GM19463 (cell line): ENCODE measurements at regions not wholly inside any gene's neighbourhood (a gene's known extent, or its start where the extent isn't known, plus 50 kb on each side); places are given as distances from the start of the nearest gene placed in this dataset.
"Not testable (repeated sequence)": the region's sequence is repeated elsewhere in the genome, so short reads cannot be mapped to it uniquely, and the experiment has no call there.

ENCODE experiments used
- ATAC-seq: cut with Tn5 transposase; IDR thresholded peaks from one replicate; pipeline ENCODE4 v1.9.1; 2021; ENCODE audit warnings: mild to moderate bottlenecking, moderate library complexity; ENCODE audit not compliant: unreplicated experiment

DNA sequence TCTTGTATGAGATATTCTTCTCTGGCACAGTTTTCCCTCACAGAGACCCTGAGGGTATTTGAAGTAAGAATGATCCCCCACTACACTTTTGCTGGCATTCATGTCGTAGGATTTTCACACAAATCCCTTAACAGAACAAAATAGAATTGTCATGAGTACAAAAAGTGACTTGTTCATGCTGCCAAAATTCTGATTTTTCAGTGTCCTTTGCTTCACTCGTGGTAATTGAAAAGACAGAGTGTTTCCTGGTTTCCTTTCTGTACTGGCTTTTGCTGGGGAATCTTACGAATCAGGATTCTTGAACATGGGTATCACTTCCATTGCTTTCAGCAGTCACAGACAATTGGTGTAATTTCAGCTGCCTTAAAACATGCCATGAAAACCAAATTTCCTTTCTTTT lies 756.3 kb downstream of the REEP3 start:
- no peak for ATAC-seq

DNA sequence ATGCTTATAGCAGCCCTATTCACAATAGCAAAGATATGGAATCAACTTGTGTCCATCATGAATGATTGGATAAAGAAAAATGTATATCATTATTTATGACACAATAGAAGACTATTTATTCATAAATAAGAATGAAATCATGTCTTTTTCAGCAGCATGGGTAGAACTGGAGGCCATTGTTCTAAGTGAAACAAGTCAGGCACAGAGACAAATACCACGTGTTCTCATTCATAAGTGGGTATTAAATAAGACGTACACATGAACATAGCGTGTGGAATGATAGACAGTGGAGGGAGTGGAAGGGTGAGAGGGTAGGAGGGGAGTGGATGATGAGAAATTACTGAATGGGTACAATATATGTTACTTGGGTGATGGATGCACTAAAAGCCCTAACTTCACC lies 762.4 kb downstream of the REEP3 start:
- ATAC-seq: no peak

GRCh38 chr10:64286533-64286932 lies 765.3 kb downstream of the REEP3 start:
- no peak for ATAC-seq

DNA sequence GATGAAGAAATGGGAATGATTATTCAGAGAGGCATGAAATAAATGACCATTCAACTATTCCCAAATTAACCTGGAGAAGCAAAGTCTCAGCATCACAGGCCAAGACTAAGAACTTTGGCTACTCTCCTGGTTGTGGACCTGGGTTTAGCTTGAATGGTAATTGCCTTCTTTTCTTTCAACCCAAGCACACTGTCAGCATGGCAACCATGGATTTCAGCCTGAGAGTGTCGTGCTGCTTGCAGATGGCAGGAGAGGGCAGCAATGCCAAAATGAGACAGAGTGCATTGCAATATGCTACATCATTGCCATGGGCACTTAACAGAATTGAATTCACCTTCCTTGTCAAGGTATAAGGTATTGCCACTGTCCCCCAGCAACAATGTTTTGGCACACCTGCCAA lies 767.2 kb downstream of the REEP3 start:
- no peak for ATAC-seq

GRCh38 chr10:64303566-64303965 lies 782.4 kb downstream of the REEP3 start:
- no peak for ATAC-seq

- no peak for ATAC-seq
Observed at GRCh38 chr10:64306729-64307327, 785.6 kb downstream of the REEP3 start.

- no peak for ATAC-seq
Observed at GRCh38 chr10:64312876-64313275, 791.7 kb downstream of the REEP3 start.

DNA sequence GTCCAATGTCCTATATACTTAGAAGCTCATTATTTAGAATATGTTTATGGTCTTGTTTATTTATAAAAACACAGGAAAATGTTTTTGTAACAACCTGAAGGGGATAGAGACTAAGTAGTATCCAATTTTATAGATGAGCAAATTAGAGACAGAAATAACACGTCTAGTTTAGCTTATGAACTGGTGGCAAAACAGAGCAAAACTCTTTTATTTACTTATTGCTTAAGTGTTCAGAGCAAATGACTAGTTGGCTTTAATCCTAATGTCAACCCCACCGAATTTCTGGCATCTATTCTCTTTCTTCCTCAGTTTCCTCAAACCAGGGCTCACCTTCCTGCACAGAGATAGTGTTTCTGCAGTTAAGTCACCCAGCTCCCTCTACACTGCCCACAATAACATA lies 792.8 kb downstream of the REEP3 start:
- ATAC-seq: no peak

DNA sequence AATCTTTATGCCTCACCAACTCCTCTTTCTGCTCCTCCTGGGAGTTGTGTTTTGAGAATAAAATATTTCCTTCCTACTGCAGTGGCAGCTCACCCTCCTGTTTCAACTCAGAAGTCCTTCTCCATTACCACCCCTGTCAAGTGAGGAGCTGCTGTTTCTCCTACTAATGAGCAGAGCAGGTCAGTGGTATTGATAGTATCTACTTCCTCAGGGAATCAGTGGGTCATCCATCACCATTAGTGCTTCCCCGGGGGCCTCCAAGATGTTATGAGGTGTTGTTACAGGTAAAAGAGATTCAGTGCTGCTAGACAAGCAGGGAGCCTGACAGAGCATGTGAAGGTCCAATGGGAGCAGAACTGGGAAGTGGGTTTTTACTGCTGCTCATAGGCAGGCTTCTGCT lies 795.2 kb downstream of the REEP3 start:
- ATAC-seq: no peak

GRCh38 chr10:64316833-64317232 lies 795.6 kb downstream of the REEP3 start:
- ATAC-seq: no peak

DNA sequence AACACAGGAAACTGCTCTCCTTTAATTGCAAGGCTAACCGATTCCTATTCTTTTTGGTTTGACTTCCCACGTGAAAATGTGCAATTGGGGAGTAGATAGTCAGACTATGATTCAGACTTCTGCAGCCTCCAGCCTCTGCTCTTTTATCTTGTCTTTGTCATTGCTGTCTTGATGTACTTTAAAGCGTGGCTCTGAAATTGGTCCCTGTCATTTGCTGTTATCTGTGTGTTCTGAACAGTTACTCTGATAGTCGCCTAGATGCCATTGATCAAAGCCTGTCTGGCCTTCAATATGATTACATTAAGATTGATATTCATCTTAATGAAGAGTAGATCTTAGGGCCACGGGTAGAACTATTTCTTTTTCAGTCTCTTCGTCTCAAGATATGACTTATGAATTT lies 799.2 kb downstream of the REEP3 start:
- no peak for ATAC-seq

DNA sequence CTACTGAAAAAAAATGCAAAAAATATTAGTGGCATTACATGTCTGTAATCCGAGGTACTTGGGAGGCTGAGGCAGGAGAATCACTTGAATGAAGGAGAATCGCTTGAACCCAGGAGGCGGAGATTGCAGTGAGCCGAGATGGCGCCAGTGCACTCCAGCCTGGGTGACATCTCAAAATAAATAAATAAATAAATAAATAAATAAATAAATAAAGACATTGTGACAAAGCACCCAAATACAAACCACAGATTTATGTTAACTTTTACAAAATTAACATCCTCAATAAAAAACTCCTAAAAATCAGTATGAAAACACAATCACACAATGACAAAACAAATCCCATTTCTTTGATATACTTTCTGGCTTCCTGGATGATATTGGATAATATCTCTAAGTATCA lies 808.3 kb downstream of the REEP3 start:
- ATAC-seq: no peak

DNA sequence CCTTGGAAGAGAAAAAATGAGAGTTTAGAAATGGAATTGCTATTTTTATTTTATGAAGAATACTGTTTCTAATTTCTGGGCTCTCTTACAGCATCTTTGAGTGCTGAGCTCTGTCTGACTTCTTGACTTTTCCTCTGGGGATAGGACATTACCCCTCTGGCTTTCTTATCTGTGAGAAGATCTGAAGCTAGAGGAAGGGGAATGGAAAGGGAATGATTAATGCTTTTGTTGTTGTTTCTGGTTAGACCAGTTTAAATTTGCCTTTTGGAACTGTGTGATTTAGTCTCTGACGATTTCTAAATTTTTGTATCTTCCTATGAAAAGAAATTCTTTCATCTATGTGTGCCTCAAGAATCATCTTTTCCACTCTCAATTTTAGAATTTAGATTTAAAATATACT lies 811.4 kb downstream of the REEP3 start:
- ATAC-seq: no peak

GRCh38 chr10:64334084-64334483 lies 812.9 kb downstream of the REEP3 start:
- no peak for ATAC-seq

DNA sequence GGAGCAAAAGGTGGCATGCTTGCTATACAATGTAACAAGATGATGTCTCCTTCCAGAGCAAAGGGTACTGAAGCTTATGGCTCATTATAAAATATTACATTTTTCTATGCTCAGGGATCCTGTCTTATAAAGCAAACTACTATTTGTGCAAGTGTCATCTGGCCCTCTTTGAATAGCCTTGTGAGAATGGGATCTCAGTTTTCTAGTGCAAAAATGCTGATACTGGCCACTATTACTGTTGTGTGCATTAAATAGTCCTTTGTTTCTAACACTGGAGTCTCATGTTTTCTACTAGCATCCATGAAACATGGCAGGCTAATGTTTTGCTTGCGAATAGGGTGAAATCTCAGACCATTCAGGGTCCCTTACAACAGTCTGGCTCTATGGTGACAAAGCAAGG lies 823.0 kb downstream of the REEP3 start:
- no peak for ATAC-seq

- ATAC-seq: no peak
Observed at GRCh38 chr10:64345856-64346255, 824.7 kb downstream of the REEP3 start.

DNA sequence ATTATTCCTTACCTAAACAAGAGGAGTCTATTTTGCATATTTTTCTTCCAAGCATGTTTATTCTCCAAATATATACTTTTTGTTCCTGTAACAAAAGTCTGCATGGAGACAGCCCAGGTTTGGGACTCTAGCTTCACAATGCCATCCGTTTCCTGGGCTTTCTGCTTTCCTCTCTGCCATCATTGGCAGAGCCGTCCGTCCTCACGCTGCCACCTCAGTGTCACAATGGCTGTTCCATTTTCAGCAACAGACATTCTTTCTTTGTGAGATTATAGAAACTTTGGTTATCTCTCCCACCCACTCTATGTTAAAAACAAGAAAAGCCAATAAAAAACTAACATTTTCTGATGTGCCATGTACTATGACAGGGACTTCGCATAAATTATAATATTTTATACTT lies 825.2 kb downstream of the REEP3 start:
- ATAC-seq: no peak

- no peak for ATAC-seq
Observed at GRCh38 chr10:64350665-64351064, 829.5 kb downstream of the REEP3 start.

DNA sequence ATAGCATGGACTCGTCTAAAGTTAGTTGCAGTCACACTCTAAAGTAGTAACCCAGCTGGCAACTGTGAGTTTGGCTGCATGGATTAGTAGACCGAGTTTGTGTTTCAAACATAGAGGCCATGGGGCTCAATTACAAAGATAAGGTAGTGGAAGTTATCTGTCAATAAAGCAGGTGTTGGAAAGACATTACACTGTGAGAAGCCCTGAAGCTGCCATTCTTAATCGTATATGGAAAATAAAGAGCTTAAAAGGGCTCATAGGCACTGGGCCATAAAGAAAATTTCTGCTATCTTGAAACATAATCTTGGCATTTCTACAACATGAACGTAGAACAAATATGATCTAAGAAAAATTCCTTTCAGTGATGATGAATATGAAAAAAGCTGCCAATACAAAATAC lies 837.7 kb downstream of the REEP3 start:
- ATAC-seq: no peak

- not testable (repeated sequence) for ATAC-seq
Observed at GRCh38 chr10:64360240-64360639, 839.0 kb downstream of the REEP3 start.

- no peak for ATAC-seq
Observed at GRCh38 chr10:64363687-64364086, 842.5 kb downstream of the REEP3 start.

- ATAC-seq: no peak
Observed at GRCh38 chr10:64365663-64366062, 844.5 kb downstream of the REEP3 start.

DNA sequence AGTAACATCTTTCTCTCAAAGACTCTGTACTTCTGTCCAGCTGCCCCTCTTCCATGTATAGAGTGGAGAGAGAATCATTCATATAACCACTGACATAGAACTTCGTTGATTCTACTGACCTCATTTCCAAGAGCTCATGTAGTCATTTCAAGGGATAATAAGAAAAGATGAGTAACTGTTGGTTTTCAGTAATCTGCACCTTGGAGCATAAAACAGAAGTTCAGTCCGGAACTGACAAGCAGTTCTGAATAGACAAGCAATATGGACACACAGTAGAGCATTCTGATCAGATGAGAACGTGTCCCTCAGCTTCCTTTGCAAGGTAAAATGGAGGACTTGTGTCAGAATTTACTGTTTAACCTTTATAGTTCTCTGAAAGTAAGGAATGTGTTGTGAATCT lies 847.1 kb downstream of the REEP3 start:
- no peak for ATAC-seq
